ENCODE measurements at regions not wholly inside any gene's neighbourhood (a gene's known extent, or its start where the extent isn't known, plus 50 kb on each side); places are given as distances from the start of the nearest gene placed in this dataset.

GRCh38 chr22:33984656-33985285, 64.5 kb upstream of the LARGE1 start:
- ChIA-PET CTCF (no interaction called here), POLR2A (no interaction called here)
- TF ChIP-seq TCF7L2 (IDR thresholded peaks at IDR 0.05; ENCODE audit: borderline replicate concordance, extremely low read depth, insufficient read depth, insufficient read length) (no peak), POLR2AphosphoS5 (IDR thresholded peaks at IDR 0.05; ENCODE audit: low read depth, low read length) (no peak), JUND (IDR thresholded peaks at IDR 0.05) (no peak), SRF (IDR thresholded peaks at IDR 0.05; ENCODE audit: low read depth) (no peak), ZFX (IDR thresholded peaks at IDR 0.05) (no peak), ELF1 (IDR thresholded peaks at IDR 0.05; ENCODE audit: borderline replicate concordance, low read depth) (no peak), EGR1 (IDR thresholded peaks at IDR 0.05; ENCODE audit: low read depth) (no peak)

GRCh38 chr22:33985506-33985905, 65.2 kb upstream of the LARGE1 start:
- Histone ChIP-seq H3K4me1 (ENCODE audit: control insufficient read depth in 1 of 2, insufficient read depth in 2 of 2, low read length in 2 of 2) (no peaks in the 10 kb centered on the region), H2AFZ (ENCODE audit: low read depth, low read length, poor library complexity, severe bottlenecking) (no peak overlapping the region), H3K9ac (ENCODE audit: low read length) (no peak overlapping the region), H3K27me3 (ENCODE audit: insufficient read depth, low read length) (no peaks in the 10 kb centered on the region), H3K9me2 (ENCODE audit: insufficient read depth) (no peaks in the 10 kb centered on the region), H3K27ac (ENCODE audit: low read depth, low read length) (no peak overlapping the region), H3K4me2 (ENCODE audit: low read length) (no peak overlapping the region), H4K20me1 (ENCODE audit: insufficient read depth) (no peaks in the 10 kb centered on the region), H3K79me2 (ENCODE audit: insufficient read depth, low read length) (no peaks in the 10 kb centered on the region), H3K9me3 (ENCODE audit: control insufficient read depth in 1 of 2, insufficient read depth in 1 of 2, low read depth in 1 of 2, low read length in 2 of 2) (peaks cover 8 to 21% of the 10 kb centered on the region in 2 experiments; a peak in 2 of 4 replicates), H3K4me3 (replicated peaks in 1 of 2; ENCODE audit: low read depth in 1 of 2, low read length in 2 of 2) (no peak overlapping the region), H3K36me3 (ENCODE audit: control insufficient read depth in 1 of 2, insufficient read depth in 2 of 2, low read length in 2 of 2) (no peaks in the 10 kb centered on the region)
- intact Hi-C loops (cut with micrococcal nuclease), result no loop called here
- POLR2A ChIA-PET, result no interaction called here
- RAD21 ChIA-PET (ENCODE audit: low non-redundant PET in 1 of 2, low total read pairs in 2 of 2, uncharacterized antibody in 2 of 2, unreplicated experiment in 2 of 2), result no interaction called here
- no TSS peak for BruUV-seq (replicated peaks)
- no peak for DNase-seq (ENCODE audit: low read depth, low spot score)
- CTCF ChIA-PET, result no interaction called here
- ATAC-seq, result no peak
- no peak for TF ChIP-seq SIN3A (IDR thresholded peaks at IDR 0.05; ENCODE audit: low read depth)
- TF ChIP-seq ELF1 (IDR thresholded peaks at IDR 0.05; ENCODE audit: borderline replicate concordance, low read depth), result no peak
- TF ChIP-seq YY1 (IDR thresholded peaks at IDR 0.05; ENCODE audit: extremely low read depth, insufficient replicate concordance, low read depth, low read length), result no peak
- TF ChIP-seq EZH2phosphoT487 (IDR thresholded peaks at IDR 0.05; ENCODE audit: borderline replicate concordance), result no peak
- no peak for TF ChIP-seq POLR2A (IDR thresholded peaks at IDR 0.05; ENCODE audit: borderline replicate concordance, extremely low read depth, insufficient read depth, insufficient read length)
- no peak for TF ChIP-seq RAD21 (IDR thresholded peaks at IDR 0.05; ENCODE audit: low read depth)
- no peak for TF ChIP-seq JUND (IDR thresholded peaks at IDR 0.05)
- TF ChIP-seq SRF (IDR thresholded peaks at IDR 0.05; ENCODE audit: low read depth), result no peak
- TF ChIP-seq ATF3 (IDR thresholded peaks at IDR 0.05), result no peak
- no peak for TF ChIP-seq CBX3 (IDR thresholded peaks at IDR 0.05; ENCODE audit: low read depth)
- no peak for TF ChIP-seq EZH2 (IDR thresholded peaks at IDR 0.05)
- TF ChIP-seq FOSL1 (IDR thresholded peaks at IDR 0.05; ENCODE audit: low read depth), result no peak
- TF ChIP-seq ZNF274 (IDR thresholded peaks at IDR 0.05; ENCODE audit: low read depth, low read length), result no peak
- TF ChIP-seq POLR2AphosphoS5 (IDR thresholded peaks at IDR 0.05; ENCODE audit: low read depth, low read length), result no peak
- no peak for TF ChIP-seq CTCF (IDR thresholded peaks at IDR 0.05 in 2 of 3, conservative IDR thresholded peaks at IDR 0.05 in 1 of 3; ENCODE audit: borderline replicate concordance in 1 of 3, insufficient read depth in 1 of 3, low read depth in 2 of 3, low read length in 2 of 3)
- no peak for TF ChIP-seq EGR1 (IDR thresholded peaks at IDR 0.05; ENCODE audit: low read depth)
- TF ChIP-seq TCF7L2 (IDR thresholded peaks at IDR 0.05; ENCODE audit: borderline replicate concordance, extremely low read depth, insufficient read depth, insufficient read length), result no peak
- no peak for TF ChIP-seq MAX (IDR thresholded peaks at IDR 0.05)

More at GRCh38 chr22:33984656-33985285, 64.5 kb upstream of the LARGE1 start:
- peaks cover 8 to 20% of the 10 kb centered on the region in 2 experiments; a peak in 2 of 4 replicates for H3K9me3 ChIP-seq (ENCODE audit: control insufficient read depth in 1 of 2, insufficient read depth in 1 of 2, low read depth in 1 of 2, low read length in 2 of 2)
- no peak overlapping the region for H3K9ac ChIP-seq (ENCODE audit: low read length)
- ATAC-seq, result no peak
- H3K4me3 ChIP-seq (replicated peaks in 1 of 2; ENCODE audit: low read depth in 1 of 2, low read length in 2 of 2), result no peak overlapping the region
- no peaks in the 10 kb centered on the region for H3K4me1 ChIP-seq (ENCODE audit: control insufficient read depth in 1 of 2, insufficient read depth in 2 of 2, low read length in 2 of 2)
- intact Hi-C loops (cut with micrococcal nuclease), result no loop called here
- no peaks in the 10 kb centered on the region for H3K9me2 ChIP-seq (ENCODE audit: insufficient read depth)
- no peaks in the 10 kb centered on the region for H3K36me3 ChIP-seq (ENCODE audit: control insufficient read depth in 1 of 2, insufficient read depth in 2 of 2, low read length in 2 of 2)
- no peak for DNase-seq (ENCODE audit: low read depth, low spot score)
- BruUV-seq (replicated peaks), result no TSS peak
- H3K27me3 ChIP-seq (ENCODE audit: insufficient read depth, low read length), result no peaks in the 10 kb centered on the region
- H3K4me2 ChIP-seq (ENCODE audit: low read length), result no peak overlapping the region
- no peaks in the 10 kb centered on the region for H4K20me1 ChIP-seq (ENCODE audit: insufficient read depth)
- no peaks in the 10 kb centered on the region for H3K79me2 ChIP-seq (ENCODE audit: insufficient read depth, low read length)
- RAD21 ChIA-PET (ENCODE audit: low non-redundant PET in 1 of 2, low total read pairs in 2 of 2, uncharacterized antibody in 2 of 2, unreplicated experiment in 2 of 2), result no interaction called here
- H3K27ac ChIP-seq (ENCODE audit: low read depth, low read length), result no peak overlapping the region
- H2AFZ ChIP-seq (ENCODE audit: low read depth, low read length, poor library complexity, severe bottlenecking), result no peak overlapping the region
